ENCODE measurements at regions not wholly inside any gene's neighbourhood (a gene's known extent, or its start where the extent isn't known, plus 50 kb on each side); places are given as distances from the start of the nearest gene placed in this dataset.

- TF ChIP-seq POLR2A (IDR thresholded peaks at IDR 0.05; ENCODE audit: low read length) (no peak), GATA1 (IDR thresholded peaks at IDR 0.05; ENCODE audit: low read depth, low read length) (no peak)
Observed at GRCh38 chr11:115656669-115657068, 152.5 kb upstream of the CADM1 start.

Measured in erythroblast (primary cell).